Tibial artery (tissue), 4 donors: ENCODE measurements at regions not wholly inside any gene's neighbourhood (a gene's known extent, or its start where the extent isn't known, plus 50 kb on each side); places are given as distances from the start of the nearest gene placed in this dataset.

ENCODE experiments used
- DNase-seq, 2 donors: peaks; one replicate each; pipeline ENCODE4 v3.0.0-alpha.2; 2019
- H3K27ac ChIP-seq, 2 donors: fragments of 200-600 bp; sonication (generic) in 1 of 2; 1 replicate in 1 of 2; 2 replicates in 1 of 2; pipeline ENCODE4 v1.5.1; 2018 to 2019; ENCODE audit warnings: mild to moderate bottlenecking in 1 of 2
- H3K27me3 ChIP-seq, 2 donors: fragments of 200-600 bp; sonication (generic) in 1 of 2; one replicate each; pipeline versions ENCODE4 v1.5.1 to v1.6.0; 2016 to 2019
- H3K36me3 ChIP-seq, 3 donors: fragments of 200-600 bp; sonication (generic) in 2 of 3; one replicate each; pipeline ENCODE4 v1.5.1; 2016 to 2019; ENCODE audit warnings: mild to moderate bottlenecking in 2 of 3
- H3K4me1 ChIP-seq, 4 donors: fragments of 200-600 bp; sonication (generic) in 2 of 4; 1 replicate in 3 of 4; 2 replicates in 1 of 4; pipeline ENCODE4 v1.5.1; 2016 to 2019
- H3K4me3 ChIP-seq, 2 donors: fragments of 200-600 bp; sonication (generic) in 1 of 2; 1 replicate in 1 of 2; 2 replicates in 1 of 2; pipeline ENCODE4 v1.5.1; 2018 to 2019; ENCODE audit warnings: mild to moderate bottlenecking in 2 of 2
- H3K9me3 ChIP-seq, 3 donors: fragments of 200-600 bp; sonication (generic) in 1 of 3; one replicate each; pipeline ENCODE4 v1.5.1; 2016 to 2019
- intact Hi-C: fragments of 100-400 bp; cut with DNase I; formaldehyde crosslinking; loops from one replicate; pipeline ENCODE4 v1.15.0; 2023; ENCODE audit warnings: low total_unique reads
- TF ChIP-seq, protein P1 (sequence below), 2 experiments: fragments of 200-600 bp in 1 of 2; fragments of 450-650 bp in 1 of 2; IDR thresholded peaks; one replicate each; pipeline ENCODE4 v1.5.1; 2017 to 2019; ENCODE audit warnings: antibody characterized with exemption in 2 of 2, mild to moderate bottlenecking in 1 of 2, moderate library complexity in 1 of 2

DNA sequence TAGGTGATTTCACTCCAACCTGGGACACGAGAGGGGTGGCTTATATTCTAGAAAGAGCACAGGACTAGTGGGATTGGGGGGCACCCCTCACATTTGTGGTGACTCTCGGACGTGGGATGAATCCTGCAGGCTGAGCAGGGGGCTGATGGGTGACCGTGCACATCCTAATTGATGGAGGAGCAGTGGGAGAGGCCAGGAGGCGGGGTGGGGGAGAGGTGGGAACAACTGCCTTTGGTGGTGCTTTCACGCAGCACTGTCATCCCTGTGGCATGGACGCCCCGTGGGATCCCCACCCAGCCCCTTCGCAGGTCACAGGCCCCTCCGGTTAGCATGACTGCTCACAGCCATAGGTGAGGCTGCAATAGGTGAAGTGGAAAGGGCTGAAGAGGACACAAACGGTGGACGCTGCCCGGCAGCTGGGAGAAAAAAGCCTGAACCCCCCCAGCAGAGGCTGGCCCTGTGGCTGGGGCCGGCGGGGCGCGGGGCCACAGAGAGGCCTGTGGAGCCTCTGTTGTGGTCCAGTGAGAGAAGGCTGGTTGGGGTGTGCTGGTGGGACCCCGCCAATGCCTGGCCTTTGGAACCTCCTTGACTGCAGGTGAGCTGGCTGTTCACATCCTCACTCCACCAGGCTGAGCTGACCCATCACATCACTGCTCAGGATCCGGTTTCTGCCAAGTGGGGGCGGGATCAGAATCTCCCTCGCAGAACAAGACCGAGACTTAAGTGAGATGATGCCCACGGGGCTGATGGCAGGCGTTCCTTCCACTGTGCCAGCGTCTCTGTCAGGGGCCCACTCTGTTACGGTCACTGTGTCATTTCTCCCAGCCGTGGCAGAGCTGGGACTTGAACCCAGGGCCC lies 325.4 kb downstream of the TEX29 start:
- H3K36me3 ChIP-seq, result no peaks in the 10 kb centered on the region
- H3K27ac ChIP-seq, result no peak overlapping the region
- H3K4me3 ChIP-seq, result no peak overlapping the region
- peaks cover 0 to 15% of the 10 kb centered on the region in 2 donors for H3K27me3 ChIP-seq
- intact Hi-C loops, result no loop called here
- no peaks in the 10 kb centered on the region for H3K4me1 ChIP-seq
- H3K9me3 ChIP-seq, result no peaks in the 10 kb centered on the region
- TF ChIP-seq, protein P1, sequence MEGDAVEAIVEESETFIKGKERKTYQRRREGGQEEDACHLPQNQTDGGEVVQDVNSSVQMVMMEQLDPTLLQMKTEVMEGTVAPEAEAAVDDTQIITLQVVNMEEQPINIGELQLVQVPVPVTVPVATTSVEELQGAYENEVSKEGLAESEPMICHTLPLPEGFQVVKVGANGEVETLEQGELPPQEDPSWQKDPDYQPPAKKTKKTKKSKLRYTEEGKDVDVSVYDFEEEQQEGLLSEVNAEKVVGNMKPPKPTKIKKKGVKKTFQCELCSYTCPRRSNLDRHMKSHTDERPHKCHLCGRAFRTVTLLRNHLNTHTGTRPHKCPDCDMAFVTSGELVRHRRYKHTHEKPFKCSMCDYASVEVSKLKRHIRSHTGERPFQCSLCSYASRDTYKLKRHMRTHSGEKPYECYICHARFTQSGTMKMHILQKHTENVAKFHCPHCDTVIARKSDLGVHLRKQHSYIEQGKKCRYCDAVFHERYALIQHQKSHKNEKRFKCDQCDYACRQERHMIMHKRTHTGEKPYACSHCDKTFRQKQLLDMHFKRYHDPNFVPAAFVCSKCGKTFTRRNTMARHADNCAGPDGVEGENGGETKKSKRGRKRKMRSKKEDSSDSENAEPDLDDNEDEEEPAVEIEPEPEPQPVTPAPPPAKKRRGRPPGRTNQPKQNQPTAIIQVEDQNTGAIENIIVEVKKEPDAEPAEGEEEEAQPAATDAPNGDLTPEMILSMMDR (IDR thresholded peaks at IDR 0.05), result no peak
- DNase-seq, result no peak

DNA sequence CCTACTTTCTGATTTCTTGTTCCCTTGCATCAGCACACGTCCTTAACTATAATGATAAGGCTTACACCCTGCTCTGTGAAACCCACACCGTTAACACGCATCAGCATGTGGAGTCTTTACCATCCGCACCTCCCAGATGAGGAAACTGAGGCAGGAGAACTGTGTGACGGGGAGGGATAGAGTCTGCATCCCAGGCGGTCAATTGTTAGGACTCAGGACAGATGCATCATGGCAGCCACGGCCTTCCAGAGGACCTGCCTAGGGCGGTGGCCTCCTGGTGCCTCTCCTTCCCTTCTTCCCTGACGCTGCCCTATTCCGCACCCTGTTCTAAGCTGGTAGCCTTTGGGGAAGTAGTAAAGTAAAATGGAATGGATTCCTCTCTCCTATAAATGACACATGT lies 326.0 kb downstream of the TEX29 start:
- intact Hi-C loops, result no loop called here
- TF ChIP-seq, protein P1 (IDR thresholded peaks at IDR 0.05), result no peak

DNA sequence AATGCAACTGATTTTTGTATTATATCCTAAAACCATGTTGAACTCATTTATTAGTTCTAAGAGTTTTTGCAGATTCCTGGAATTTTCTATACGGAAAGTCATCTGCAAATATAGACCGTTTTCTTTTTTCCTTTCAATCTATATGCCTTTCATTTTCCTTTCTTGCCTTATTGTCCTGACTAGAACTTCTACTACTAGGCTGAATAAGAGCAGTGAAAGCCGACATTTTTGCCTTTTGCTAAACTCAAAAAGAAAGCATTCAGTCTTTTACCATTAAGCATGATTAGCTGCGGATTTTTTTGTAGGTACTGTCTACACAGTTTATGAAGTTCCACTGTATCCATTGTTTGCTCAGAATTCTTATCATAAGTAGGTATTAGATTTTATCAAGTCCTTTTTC lies 328.4 kb downstream of the TEX29 start:
- intact Hi-C loops, result no loop called here
- no peak for DNase-seq

More for the DNA sequence above, 326.0 kb downstream of the TEX29 start:
- H3K9me3 ChIP-seq, result no peaks in the 10 kb centered on the region
- DNase-seq, result no peak
- no peaks in the 10 kb centered on the region for H3K4me1 ChIP-seq
- H3K27me3 ChIP-seq, result peaks cover 0 to 15% of the 10 kb centered on the region in 2 donors
- no peaks in the 10 kb centered on the region for H3K36me3 ChIP-seq
- H3K27ac ChIP-seq, result no peak overlapping the region
- no peak overlapping the region for H3K4me3 ChIP-seq

DNA sequence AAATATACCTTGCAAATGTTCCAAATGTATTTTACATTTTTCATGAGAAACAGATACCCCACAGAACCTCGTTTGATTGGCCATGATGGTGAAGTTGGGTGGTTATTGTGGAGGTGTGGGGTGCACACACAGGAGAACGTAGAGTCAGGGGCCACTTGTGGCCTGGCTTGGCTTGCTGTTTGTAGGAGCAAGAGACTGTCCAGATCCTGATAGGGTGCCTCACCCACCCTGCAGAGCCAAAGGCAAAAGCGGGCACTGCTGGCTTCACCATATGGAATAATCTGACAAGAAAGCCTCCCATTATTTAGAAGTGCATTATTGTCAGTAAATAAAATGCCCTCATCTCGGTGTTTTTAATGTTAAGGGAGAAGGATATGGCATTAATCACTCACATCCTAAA lies 330.2 kb downstream of the TEX29 start:
- Histone ChIP-seq H3K27ac (no peak overlapping the region), H3K4me1 (no peaks in the 10 kb centered on the region), H3K4me3 (no peak overlapping the region), H3K36me3 (no peaks in the 10 kb centered on the region), H3K9me3 (no peaks in the 10 kb centered on the region), H3K27me3 (peaks cover 0 to 15% of the 10 kb centered on the region in 2 donors)
- intact Hi-C loops, result no loop called here
- TF ChIP-seq, protein P1 (IDR thresholded peaks at IDR 0.05), result no peak
- DNase-seq, result no peak

More for the DNA sequence above, 328.4 kb downstream of the TEX29 start:
- Histone ChIP-seq H3K27ac (no peak overlapping the region), H3K36me3 (no peaks in the 10 kb centered on the region), H3K9me3 (no peaks in the 10 kb centered on the region), H3K4me3 (no peak overlapping the region), H3K4me1 (no peaks in the 10 kb centered on the region), H3K27me3 (peaks cover 0 to 21% of the 10 kb centered on the region in 2 donors)
- TF ChIP-seq, protein P1 (IDR thresholded peaks at IDR 0.05), result no peak

DNA sequence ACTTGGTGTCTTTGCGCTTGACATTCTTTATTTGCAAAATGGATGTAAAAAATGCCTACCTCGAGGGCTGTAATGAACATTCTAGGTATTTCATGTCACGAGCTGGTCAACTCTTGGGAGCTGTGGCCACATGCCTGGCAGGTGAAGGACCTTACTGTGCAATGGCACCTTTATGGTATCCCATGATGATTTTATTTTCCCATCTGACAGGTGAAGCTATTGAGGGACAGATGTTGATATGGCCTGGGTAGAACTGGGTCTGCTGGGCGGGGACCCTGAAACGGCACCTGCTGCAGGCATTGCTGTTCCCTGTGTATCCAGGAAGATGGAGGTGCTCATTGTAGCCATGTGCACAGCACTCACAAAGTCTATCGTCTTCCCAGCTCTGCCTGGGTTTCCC lies 332.2 kb downstream of the TEX29 start:
- TF ChIP-seq, protein P1 (IDR thresholded peaks at IDR 0.05), result no peak
- Histone ChIP-seq H3K4me3 (no peak overlapping the region), H3K27ac (no peak overlapping the region), H3K9me3 (no peaks in the 10 kb centered on the region), H3K36me3 (no peaks in the 10 kb centered on the region), H3K4me1 (no peaks in the 10 kb centered on the region), H3K27me3 (peaks cover 0 to 11% of the 10 kb centered on the region in 2 donors)
- DNase-seq, result no peak
- intact Hi-C loops, result no loop called here
